Myocyte (in vitro differentiated cells): ENCODE measurements at regions not wholly inside any gene's neighbourhood (a gene's known extent, or its start where the extent isn't known, plus 50 kb on each side); places are given as distances from the start of the nearest gene placed in this dataset.

Experiments used
- DNase-seq: peaks from one replicate; pipeline ENCODE4 v3.0.0-alpha.2; 2012; ENCODE audit warnings: low read depth

GRCh38 chr6:156310701-156311100, 466.5 kb upstream of the ARID1B start:
- no peak for DNase-seq

DNA sequence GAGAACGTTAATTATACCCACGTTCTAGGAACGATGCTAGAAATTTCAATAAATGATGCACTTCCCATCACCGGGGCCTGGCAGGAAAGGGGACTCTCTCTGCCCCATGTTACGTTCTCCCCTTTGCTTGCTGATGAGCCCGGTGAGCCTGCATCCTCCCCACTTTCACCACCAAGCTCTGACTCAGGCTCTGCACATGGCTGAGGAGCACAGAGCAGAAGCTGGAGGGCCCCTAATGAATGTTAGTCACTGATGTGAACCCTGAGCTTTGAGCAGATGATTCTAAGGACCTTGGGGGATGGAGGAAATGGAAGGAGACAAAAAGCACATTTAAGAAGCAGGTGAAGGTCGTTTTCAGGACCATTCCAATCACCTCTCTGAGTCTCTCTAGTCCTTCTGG, 468.2 kb upstream of the ARID1B start:
- DNase-seq, result no peak

- no peak for DNase-seq
Observed at GRCh38 chr6:156308604-156309003, 468.6 kb upstream of the ARID1B start.

- no peak for DNase-seq
Observed at GRCh38 chr6:156306531-156306930, 470.6 kb upstream of the ARID1B start.

GRCh38 chr6:156283091-156283490, 494.1 kb upstream of the ARID1B start:
- no peak for DNase-seq

DNA sequence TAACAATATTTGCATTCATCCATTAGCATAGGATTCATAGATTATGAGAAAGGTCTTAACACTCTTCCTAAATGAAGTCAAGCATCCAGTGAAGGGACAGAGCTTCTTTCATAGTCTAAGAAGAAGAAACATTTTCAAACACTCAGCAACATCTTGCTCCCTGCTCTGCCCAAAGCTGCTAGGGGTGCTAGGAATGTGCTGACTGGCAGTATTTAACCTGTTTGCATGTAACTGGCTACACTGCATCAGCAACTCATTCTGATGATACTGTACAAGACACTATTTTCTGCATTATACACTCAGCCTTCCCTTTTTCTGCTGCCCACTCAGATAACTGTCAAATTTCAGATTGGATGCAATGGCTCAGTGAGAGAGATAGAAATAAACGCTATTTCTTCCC, 495.1 kb upstream of the ARID1B start:
- DNase-seq, result no peak

DNA sequence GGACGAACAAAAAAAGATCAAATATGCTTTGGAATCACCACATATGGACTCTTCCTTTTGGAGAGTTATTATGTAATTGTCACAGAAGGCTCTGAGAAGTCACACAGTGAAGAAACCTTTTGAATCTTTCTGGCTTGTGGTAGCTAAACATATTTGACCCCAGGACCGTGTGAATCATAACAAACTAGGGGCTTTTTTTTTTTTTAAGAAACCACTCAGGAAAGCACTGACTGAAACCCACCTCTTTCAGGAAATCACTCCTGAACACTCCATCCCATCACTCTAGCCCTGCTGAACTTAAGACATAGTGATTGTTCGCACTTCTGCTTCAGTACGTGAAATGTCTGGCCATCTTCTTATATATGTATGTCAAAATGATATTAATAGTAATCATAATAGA, 495.9 kb upstream of the ARID1B start:
- DNase-seq, result no peak

DNA sequence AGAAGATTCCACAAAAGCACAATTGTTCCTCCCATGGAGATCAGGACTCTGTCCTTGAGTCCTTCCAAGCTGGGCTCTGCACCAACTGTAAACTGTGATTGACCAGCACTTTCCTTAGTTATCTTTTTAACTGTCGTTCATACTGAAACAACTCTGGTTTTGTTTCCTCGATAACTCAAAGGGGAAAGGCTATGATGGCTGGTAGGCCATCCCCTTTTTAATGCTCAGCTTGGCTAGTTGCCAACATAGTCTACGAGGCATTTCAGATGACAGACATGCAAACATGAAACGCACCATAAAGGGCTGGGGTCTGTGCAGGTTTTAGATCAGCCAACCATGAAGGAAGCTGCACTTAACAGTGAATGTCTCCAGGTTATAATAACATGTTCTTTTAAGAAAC, 497.1 kb upstream of the ARID1B start:
- no peak for DNase-seq

- DNase-seq, result peak; percentile 35
Observed at GRCh38 chr6:156279261-156279969, 497.8 kb upstream of the ARID1B start.

GRCh38 chr6:156273065-156273711, 504.0 kb upstream of the ARID1B start:
- DNase-seq, result no peak

GRCh38 chr6:156269751-156270369, 507.3 kb upstream of the ARID1B start:
- no peak for DNase-seq

GRCh38 chr6:156268849-156269248, 508.3 kb upstream of the ARID1B start:
- no peak for DNase-seq

- DNase-seq, result no peak
Observed at GRCh38 chr6:156262014-156262413, 515.2 kb upstream of the ARID1B start.

GRCh38 chr6:156260815-156261214, 516.4 kb upstream of the ARID1B start:
- no peak for DNase-seq

DNA sequence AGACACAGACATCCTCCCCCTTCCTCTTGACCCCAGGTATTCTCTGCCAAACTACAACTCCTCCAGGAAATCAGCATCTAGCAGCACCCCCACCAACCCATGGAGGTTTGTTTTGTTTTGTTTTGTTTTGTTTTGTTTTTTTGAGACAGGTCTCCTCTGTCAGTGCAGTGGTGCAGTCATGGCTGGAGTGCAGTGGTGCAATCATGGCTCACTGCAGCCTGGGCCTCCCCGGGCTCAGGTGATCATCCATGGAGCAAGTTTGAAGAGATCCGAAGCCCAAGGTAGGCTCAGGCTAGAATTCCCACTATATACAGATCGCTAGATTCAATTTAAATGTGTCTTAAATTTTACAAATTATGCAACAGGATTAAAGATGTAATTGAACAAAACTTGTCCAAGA, 518.2 kb upstream of the ARID1B start:
- no peak for DNase-seq

DNA sequence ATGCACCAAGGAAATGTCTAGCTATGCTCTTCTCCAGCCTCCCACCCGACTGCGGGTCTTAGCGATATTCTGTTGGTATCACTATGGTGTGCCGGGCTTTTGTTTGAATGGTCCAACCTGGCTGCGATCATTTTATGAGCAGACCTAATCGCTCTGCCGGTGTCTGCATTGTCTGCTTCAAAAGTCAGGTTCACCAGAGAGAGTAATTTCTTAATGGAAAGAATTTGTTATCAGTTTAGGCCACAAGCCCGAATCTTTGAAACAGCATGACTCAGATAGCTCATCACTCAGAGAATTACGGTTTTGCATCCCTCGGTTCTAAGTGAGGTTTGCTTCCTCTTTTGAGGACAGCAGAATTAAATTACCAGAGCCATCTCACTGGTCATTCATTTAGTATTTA, 521.0 kb upstream of the ARID1B start:
- DNase-seq, result no peak

- DNase-seq, result no peak
Observed at GRCh38 chr6:156254240-156254639, 522.9 kb upstream of the ARID1B start.

GRCh38 chr6:156250593-156250992, 526.6 kb upstream of the ARID1B start:
- no peak for DNase-seq

- DNase-seq, result no peak
Observed at GRCh38 chr6:156242206-156242605, 535.0 kb upstream of the ARID1B start.

DNA sequence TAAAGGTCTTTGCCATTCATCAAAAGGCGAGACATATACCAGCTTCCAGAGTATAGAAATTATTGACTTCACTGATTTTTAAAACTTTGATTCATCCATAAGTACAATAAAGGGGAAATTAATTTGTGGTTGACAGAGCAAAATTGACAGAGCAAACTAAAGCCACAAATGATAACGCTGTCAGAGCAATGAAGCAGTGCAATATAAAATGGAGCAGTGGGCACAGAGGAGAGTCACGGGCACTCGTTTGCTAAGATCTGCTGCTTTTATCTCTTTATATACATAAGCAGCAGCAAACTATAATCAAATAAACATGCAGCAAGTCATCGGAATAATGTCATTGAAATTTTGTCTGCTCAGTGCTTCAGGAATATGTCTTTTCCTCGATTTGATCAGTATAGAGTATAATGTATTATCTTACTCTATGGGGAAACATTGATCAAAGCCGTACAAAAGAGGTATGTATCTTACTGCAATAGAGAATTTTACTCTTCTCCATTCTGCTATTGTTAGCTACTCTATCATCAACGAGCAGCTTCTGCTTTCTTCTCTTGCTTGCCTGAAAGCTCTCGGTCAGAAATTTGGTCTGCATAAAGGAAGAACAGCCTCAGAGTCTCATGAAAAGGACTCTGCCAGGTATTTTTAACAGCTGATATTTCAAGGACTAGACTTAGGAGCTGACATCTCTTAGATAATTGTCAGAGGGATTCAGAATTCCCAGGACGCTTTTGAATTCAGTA, 546.0 kb upstream of the ARID1B start:
- no peak for DNase-seq

- DNase-seq, result no peak
Observed at GRCh38 chr6:156219973-156220372, 557.2 kb upstream of the ARID1B start.

DNA sequence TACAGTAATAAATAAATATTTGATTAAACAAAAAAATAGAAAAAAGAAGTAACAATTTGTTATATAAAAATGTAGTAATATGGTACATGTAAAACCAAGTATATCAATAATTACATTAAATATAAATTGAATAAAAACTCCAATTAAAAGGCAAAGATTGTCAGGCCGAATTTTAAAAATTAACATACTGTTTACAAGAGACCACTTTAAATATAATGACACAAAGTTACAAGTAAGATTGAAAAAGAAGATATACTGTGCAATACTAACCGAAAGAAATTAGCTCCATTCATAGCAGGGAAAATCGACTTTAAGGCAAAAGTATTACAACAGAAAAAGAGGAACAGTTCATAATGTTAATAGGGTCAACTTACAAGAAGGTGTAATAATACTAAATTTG, 571.5 kb upstream of the ARID1B start:
- no peak for DNase-seq
